H1 (cell line): ENCODE measurements at regions not wholly inside any gene's neighbourhood (a gene's known extent, or its start where the extent isn't known, plus 50 kb on each side); places are given as distances from the start of the nearest gene placed in this dataset.

Experiments
- CTCF ChIA-PET: fragments of 300-600 bp; sonication (Branson Sonifier 250); formaldehyde crosslinking; loops from one replicate; lab custom pipeline; 2021; ENCODE audit not compliant: partially characterized antibody; lab: Charles Lee
- POLR2A ChIA-PET: fragments of 300-600 bp; sonication (Branson Sonifier 250); formaldehyde crosslinking; loops from one replicate; lab custom pipeline; 2021; ENCODE audit warnings: inconsistent platforms; ENCODE audit not compliant: partially characterized antibody; lab: Charles Lee
- DNase-seq, 2 experiments: peaks; one replicate each; pipeline versions ENCODE4 v3.0.0 to v3.0.0-alpha.2; 2010 to 2022; ENCODE audit warnings: low spot score in 2 of 2, low read depth in 1 of 2, mixed read lengths in 1 of 2
- FAIRE-seq: peaks from 2 replicates; lab custom pipeline; 2011; peaks lifted over from hg19 to GRCh38; lab: Jason Lieb, UNC
- H2AFZ ChIP-seq: 2 replicates; pipeline ENCODE4 v1.8.1; 2012; ENCODE audit warnings: low read length, inconsistent platforms
- H2AK5ac ChIP-seq: 2 replicates; pipeline ENCODE4 v1.6.1; 2013; ENCODE audit warnings: low read depth, low read length
- H2BK120ac ChIP-seq: replicated peaks from 2 replicates; pipeline ENCODE3; 2013; ENCODE audit warnings: low read depth, low read length, inconsistent platforms
- H2BK12ac ChIP-seq: 2 replicates; pipeline ENCODE4 v1.6.1; 2013; ENCODE audit warnings: low read depth, low read length
- H2BK15ac ChIP-seq: 2 replicates; pipeline ENCODE4 v1.6.1; 2013; ENCODE audit warnings: low read length
- H2BK20ac ChIP-seq: 2 replicates; pipeline ENCODE4 v1.6.1; 2013; ENCODE audit warnings: low read length
- H2BK5ac ChIP-seq: 2 replicates; pipeline ENCODE4 v1.6.1; 2013; ENCODE audit warnings: low read depth, low read length
- H3K14ac ChIP-seq: 2 replicates; pipeline ENCODE4 v1.6.1; 2013; ENCODE audit warnings: inconsistent platforms; ENCODE audit not compliant: insufficient read length
- H3K18ac ChIP-seq: 2 replicates; pipeline ENCODE4 v1.6.1; 2013; ENCODE audit warnings: low read length; ENCODE audit errors: extremely low read depth
- H3K23ac ChIP-seq: 2 replicates; pipeline ENCODE4 v1.6.1; 2013; ENCODE audit warnings: inconsistent platforms; ENCODE audit not compliant: insufficient read length
- H3K23me2 ChIP-seq: 2 replicates; pipeline ENCODE4 v1.6.1; 2013; ENCODE audit warnings: low read depth, low read length
- H3K27ac ChIP-seq: 2 replicates; pipeline ENCODE4 v1.6.1; 2011; ENCODE audit warnings: low read depth, low read length, inconsistent platforms
- H3K27me3 ChIP-seq, 4 experiments: replicated peaks in 1 of 4; 1 replicate in 1 of 4; 2 replicates in 3 of 4; pipeline versions ENCODE4 v1.6.1 to v1.8.1; 2011 to 2013; ENCODE audit warnings: low read length in 3 of 4, mild to moderate bottlenecking in 3 of 4, inconsistent platforms in 2 of 4, mixed read lengths in 2 of 4, moderate library complexity in 1 of 4; ENCODE audit not compliant: control insufficient read depth in 3 of 4, insufficient read depth in 3 of 4; ENCODE audit errors: extremely low read depth in 1 of 4
- H3K36me3 ChIP-seq, 4 experiments: 2 replicates each; pipeline versions ENCODE4 v1.6.1 to v1.8.1; 2011 to 2013; ENCODE audit warnings: mild to moderate bottlenecking in 4 of 4, low read length in 3 of 4, moderate library complexity in 2 of 4, control low read depth in 1 of 4, inconsistent platforms in 1 of 4; ENCODE audit not compliant: insufficient read depth in 4 of 4, control insufficient read depth in 2 of 4
- H3K4ac ChIP-seq: replicated peaks from 2 replicates; pipeline ENCODE3; 2013; ENCODE audit warnings: low read length, low read depth, mixed read lengths, inconsistent platforms; ENCODE audit not compliant: insufficient read length
- H3K4me1 ChIP-seq, 4 experiments: replicated peaks in 1 of 4; 1 replicate in 1 of 4; 2 replicates in 3 of 4; pipeline versions ENCODE4 v1.6.1 to v1.8.1; 2011 to 2013; ENCODE audit warnings: low read length in 3 of 4, inconsistent platforms in 2 of 4, mixed read lengths in 1 of 4; ENCODE audit not compliant: insufficient read depth in 4 of 4, control insufficient read depth in 3 of 4
- H3K4me2 ChIP-seq, 2 experiments: 2 replicates each; pipeline versions ENCODE4 v1.6.1 to v1.8.1; 2011 to 2013; ENCODE audit warnings: low read depth in 2 of 2, low read length in 2 of 2, control low read depth in 1 of 2, inconsistent platforms in 1 of 2, mild to moderate bottlenecking in 1 of 2; ENCODE audit not compliant: insufficient read depth in 1 of 2
- H3K4me3 ChIP-seq, 4 experiments: fragments of 200-600, 300-600 bp in 1 of 4; sonication (generic), shearing (Covaris generic), sonication (Bioruptor Twin) in 1 of 4; 2 replicates each; pipeline versions ENCODE4 v1.5.1 to v1.8.1; 2011 to 2016; ENCODE audit warnings: low read length in 4 of 4, low read depth in 3 of 4, control low read depth in 2 of 4, inconsistent platforms in 2 of 4, mild to moderate bottlenecking in 2 of 4, mixed read lengths in 1 of 4, moderate library complexity in 1 of 4; ENCODE audit not compliant: insufficient read depth in 2 of 4; ENCODE audit errors: extremely low read depth in 1 of 4
- H3K56ac ChIP-seq: replicated peaks from 2 replicates; pipeline ENCODE3; 2013; ENCODE audit warnings: low read depth, mild to moderate bottlenecking, mixed read lengths, low read length, inconsistent platforms; ENCODE audit not compliant: insufficient read length
- H3K79me1 ChIP-seq: 2 replicates; pipeline ENCODE4 v1.6.1; 2013; ENCODE audit warnings: low read depth, low read length, control low read depth
- H3K79me2 ChIP-seq, 2 experiments: 2 replicates each; pipeline versions ENCODE4 v1.6.1 to v1.8.1; 2012 to 2013; ENCODE audit warnings: low read length in 2 of 2, mild to moderate bottlenecking in 2 of 2, inconsistent platforms in 1 of 2; ENCODE audit not compliant: insufficient read depth in 2 of 2, control insufficient read depth in 1 of 2
- H3K9ac ChIP-seq, 4 experiments: replicated peaks in 1 of 4; 1 replicate in 1 of 4; 2 replicates in 3 of 4; pipeline versions ENCODE4 v1.6.1 to v1.8.1; 2011 to 2013; ENCODE audit warnings: low read depth in 3 of 4, low read length in 3 of 4, control low read depth in 2 of 4, mild to moderate bottlenecking in 2 of 4, moderate library complexity in 2 of 4, inconsistent platforms in 1 of 4; ENCODE audit errors: extremely low read depth in 1 of 4
- H3K9me3 ChIP-seq, 2 experiments: 2 replicates each; pipeline versions ENCODE4 v1.6.1 to v1.8.1; 2012 to 2013; ENCODE audit warnings: mild to moderate bottlenecking in 2 of 2, moderate library complexity in 2 of 2, control low read depth in 1 of 2, inconsistent platforms in 1 of 2, low read depth in 1 of 2, low read length in 1 of 2, mixed read lengths in 1 of 2; ENCODE audit not compliant: insufficient read depth in 2 of 2
- H4K20me1 ChIP-seq, 2 experiments: replicated peaks in 1 of 2; 2 replicates each; pipeline versions ENCODE3 to v1.8.1; 2011 to 2013; ENCODE audit warnings: inconsistent platforms in 2 of 2, low read length in 2 of 2, mild to moderate bottlenecking in 1 of 2; ENCODE audit not compliant: insufficient read depth in 2 of 2, control insufficient read depth in 1 of 2
- H4K5ac ChIP-seq: 2 replicates; pipeline ENCODE4 v1.6.1; 2013; ENCODE audit warnings: low read length, low read depth, mixed read lengths, inconsistent platforms; ENCODE audit not compliant: insufficient read length
- H4K8ac ChIP-seq: 2 replicates; pipeline ENCODE4 v1.8.0; 2013; ENCODE audit warnings: mild to moderate bottlenecking, moderate library complexity, low read length, inconsistent platforms; ENCODE audit not compliant: insufficient read depth; ENCODE audit errors: extremely low read depth
- H4K91ac ChIP-seq: replicated peaks from 2 replicates; pipeline ENCODE3; 2013; ENCODE audit warnings: low read length, mixed read lengths, inconsistent platforms; ENCODE audit not compliant: insufficient read length
- NANOG ChIP-seq: IDR thresholded peaks from 2 replicates; pipeline ENCODE4 v1.6.1; 2011; ENCODE audit warnings: low read length, low read depth, mild to moderate bottlenecking, inconsistent platforms; ENCODE audit not compliant: insufficient read depth, poor library complexity, severe bottlenecking
- RXRA ChIP-seq: IDR thresholded peaks from 2 replicates; pipeline ENCODE4 v1.6.1; 2011; ENCODE audit warnings: low read depth, mild to moderate bottlenecking, low read length, moderate library complexity; ENCODE audit not compliant: insufficient read depth
- SP2 ChIP-seq: IDR thresholded peaks from 2 replicates; pipeline ENCODE4 v1.6.1; 2012; ENCODE audit warnings: mild to moderate bottlenecking, low read length, inconsistent platforms
- YY1 ChIP-seq: IDR thresholded peaks from 2 replicates; pipeline ENCODE4 v1.6.1; 2011; ENCODE audit warnings: low read depth, mild to moderate bottlenecking, low read length
- WGBS, 2 experiments: shearing (Covaris generic) in 1 of 2; methylation state at CpG; one replicate each; pipeline versions ENCODE4 v1.1.6 to v1.1.7; 2013 to 2015; ENCODE audit warnings: low lambda C conversion rate in 2 of 2, mixed read lengths in 2 of 2, inconsistent platforms in 1 of 2, low coverage in 1 of 2, missing lambda C conversion rate in 1 of 2; ENCODE audit not compliant: insufficient replicate concordance in 2 of 2, insufficient coverage in 1 of 2, insufficient read length in 1 of 2; ENCODE audit errors: extremely low coverage in 1 of 2, missing lambda C conversion rate in 1 of 2; 5-methylcytosine and 5-hydroxymethylcytosine counted together

- WGBS, 2 experiments, result 89% methylated on average over 5 of the region's 5 CpGs; no CpG with 5 or more reads in 1 of the 2 experiments
- POLR2A ChIA-PET, result no interaction called here
These were observed 809.9 kb upstream of the EEF2KMT start for GRCh38 chr16:5907544-5907943.

More at GRCh38 chr16:5907544-5907943, 809.9 kb upstream of the EEF2KMT start:
- no peaks in the 10 kb centered on the region for H4K20me1 ChIP-seq
- no peak overlapping the region for H2BK12ac ChIP-seq
- H3K36me3 ChIP-seq, result no peaks in the 10 kb centered on the region
- H3K4me1 ChIP-seq, result no peaks in the 10 kb centered on the region; a peak in 2 of 7 replicates
- no peak overlapping the region for H3K18ac ChIP-seq
- no peak overlapping the region for H2AFZ ChIP-seq
- H3K79me2 ChIP-seq, result no peaks in the 10 kb centered on the region
- no peak overlapping the region for H3K56ac ChIP-seq
- no peak overlapping the region for H3K23ac ChIP-seq
- H3K79me1 ChIP-seq, result no peaks in the 10 kb centered on the region
- no peak overlapping the region for H4K5ac ChIP-seq
- no peak overlapping the region for H2BK120ac ChIP-seq
- H3K9ac ChIP-seq, result no peak overlapping the region
- H2BK15ac ChIP-seq, result no peak overlapping the region
- H3K14ac ChIP-seq, result no peak overlapping the region
- DNase-seq (no peak), FAIRE-seq (no peak)
- H2BK5ac ChIP-seq, result no peak overlapping the region
- H3K9me3 ChIP-seq, result no peaks in the 10 kb centered on the region
- no peak overlapping the region for H4K8ac ChIP-seq
- H3K4me2 ChIP-seq, result no peak overlapping the region
- no peak overlapping the region for H3K27ac ChIP-seq
- H2AK5ac ChIP-seq, result no peak overlapping the region
- H2BK20ac ChIP-seq, result no peak overlapping the region
- no peaks in the 10 kb centered on the region for H3K27me3 ChIP-seq
- H3K23me2 ChIP-seq, result no peaks in the 10 kb centered on the region
- no peak overlapping the region for H4K91ac ChIP-seq
- no peak overlapping the region for H3K4ac ChIP-seq
- H3K4me3 ChIP-seq, result no peak overlapping the region
- CTCF ChIA-PET, result no interaction called here
- no peak for TF ChIP-seq NANOG
- no peak for TF ChIP-seq SP2
- TF ChIP-seq YY1, result no peak
- TF ChIP-seq RXRA, result no peak
- TF ChIP-seq, all 59 proteins: peak for 0
